OCI-LY7 (cell line): ENCODE measurements at regions not wholly inside any gene's neighbourhood (a gene's known extent, or its start where the extent isn't known, plus 50 kb on each side); places are given as distances from the start of the nearest gene placed in this dataset.

Source experiments
- BruUV-seq: library from RNA; stranded (reverse); fragments of 400-500 nt; replicated peaks from 2 replicates; lab custom pipeline; 2021; lab: Mats Ljungman, UMichigan
- CTCF ChIA-PET: fragments of 300-600 bp; sonication (Branson Sonifier 250); formaldehyde crosslinking; loops from one replicate; lab custom pipeline; 2022; ENCODE audit warnings: antibody characterized with exemption; ENCODE audit not compliant: unreplicated experiment; lab: Charles Lee
- POLR2A ChIA-PET: fragments of 300-600 bp; sonication (Branson Sonifier 250); formaldehyde crosslinking; loops from one replicate; lab custom pipeline; 2022; ENCODE audit warnings: antibody characterized with exemption; lab: Charles Lee
- DNase-seq: peaks from one replicate; pipeline ENCODE4 v3.0.0-alpha.2; 2015; ENCODE audit warnings: low spot score
- H2AFZ ChIP-seq: fragments of 200-600 bp; sonication (generic), shearing (Covaris generic); 2 replicates; pipeline ENCODE4 v1.6.1; 2014; ENCODE audit warnings: mild to moderate bottlenecking, antibody characterized with exemption, low read length, moderate library complexity
- H3K27ac ChIP-seq: fragments of 200-600 bp; sonication (generic); 2 replicates; pipeline ENCODE4 v1.5.1; 2014; ENCODE audit warnings: mixed run types, low read depth, mild to moderate bottlenecking, moderate library complexity, low read length, inconsistent platforms; ENCODE audit not compliant: poor library complexity, severe bottlenecking
- H3K36me3 ChIP-seq: fragments of 200-600 bp; sonication (generic); 2 replicates; pipeline ENCODE4 v1.6.1; 2014; ENCODE audit warnings: mild to moderate bottlenecking, antibody characterized with exemption, low read length, moderate library complexity, mixed read lengths; ENCODE audit not compliant: insufficient read depth
- H3K4me1 ChIP-seq: fragments of 200-600 bp; sonication (generic); 2 replicates; pipeline ENCODE4 v1.5.1; 2014; ENCODE audit warnings: mild to moderate bottlenecking, low read length; ENCODE audit not compliant: insufficient read depth, poor library complexity, severe bottlenecking
- H3K4me2 ChIP-seq: fragments of 200-600 bp; sonication (generic); 2 replicates; pipeline ENCODE4 v1.6.1; 2014; ENCODE audit warnings: mild to moderate bottlenecking, low read length
- H3K4me3 ChIP-seq: fragments of 200-600 bp; sonication (generic); 2 replicates; pipeline ENCODE4 v1.5.1; 2014; ENCODE audit warnings: mild to moderate bottlenecking, low read depth, low read length; ENCODE audit not compliant: poor library complexity, severe bottlenecking
- H3K79me2 ChIP-seq: fragments of 200-600 bp; sonication (generic); 2 replicates; pipeline ENCODE4 v1.6.1; 2016; ENCODE audit warnings: low read depth, mild to moderate bottlenecking, low read length, moderate library complexity, mixed read lengths; ENCODE audit not compliant: insufficient read depth
- H3K9me2 ChIP-seq: fragments of 200-600 bp; sonication (generic); 2 replicates; pipeline ENCODE4 v1.6.1; 2016; ENCODE audit warnings: mild to moderate bottlenecking, low read length, mixed read lengths; ENCODE audit not compliant: insufficient read depth
- H3K9me3 ChIP-seq: fragments of 200-600 bp; sonication (generic); 2 replicates; pipeline ENCODE4 v1.6.1; 2014; ENCODE audit warnings: mild to moderate bottlenecking, mixed run types, low read length, mixed read lengths
- H4K20me1 ChIP-seq: fragments of 200-600 bp; sonication (generic); 2 replicates; pipeline ENCODE4 v1.6.1; 2014; ENCODE audit warnings: mild to moderate bottlenecking, antibody characterized with exemption, low read length, moderate library complexity, mixed read lengths; ENCODE audit not compliant: insufficient read depth
- CTCF ChIP-seq: fragments of 200-600 bp; sonication (generic); conservative IDR thresholded peaks from 2 replicates; pipeline ENCODE4 v1.5.1; 2014; ENCODE audit warnings: mild to moderate bottlenecking, antibody characterized with exemption, low read length, moderate library complexity, mixed read lengths
- EZH2phosphoT487 ChIP-seq: fragments of 200-600 bp; sonication (generic); IDR thresholded peaks from 2 replicates; pipeline ENCODE4 v1.6.1; 2018; ENCODE audit warnings: low read depth, borderline replicate concordance, mild to moderate bottlenecking, mixed run types, antibody characterized with exemption, low read length, moderate library complexity, mixed read lengths
- intact Hi-C: fragments of 100-400 bp; cut with micrococcal nuclease; formaldehyde crosslinking; loops from one replicate; pipeline ENCODE4 v1.10.0; 2022; ENCODE audit not compliant: unreplicated experiment

DNA sequence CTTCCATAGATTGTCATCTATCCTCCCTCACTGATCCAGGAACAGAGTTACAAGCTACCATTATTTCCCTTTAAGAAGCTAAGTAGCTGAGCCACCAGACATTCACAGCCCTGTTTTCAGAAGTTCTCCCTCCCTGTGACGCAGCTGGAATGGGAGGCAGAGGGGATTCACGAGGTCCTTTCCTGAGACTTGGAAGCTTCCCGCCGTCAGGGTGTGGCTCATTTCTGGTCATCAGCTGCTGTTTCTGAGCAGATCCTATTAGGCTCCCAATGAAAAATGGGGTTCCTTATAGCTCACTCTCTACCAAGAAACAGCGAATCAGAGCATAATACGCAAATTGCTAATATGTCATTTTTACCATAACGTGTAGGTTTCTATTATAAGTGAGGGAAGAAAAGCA, 559.3 kb upstream of the ID2 start:
- H3K4me3 ChIP-seq, result no peak overlapping the region
- DNase-seq, result no peak
- no peak overlapping the region for H3K27ac ChIP-seq
- ChIA-PET POLR2A (interaction anchor here (1.5 kb wide), 1 partner anchor 113 kb away, joined by 3 read pairs; no protein-coding TSS in a partner anchor), CTCF (interaction anchor here (1.0 kb wide), 1 partner anchor 99 kb away, joined by 3 read pairs; no protein-coding TSS in a partner anchor)
- BruUV-seq, result no TSS peak
- H3K36me3 ChIP-seq, result no peaks in the 10 kb centered on the region
- no peaks in the 10 kb centered on the region for H3K79me2 ChIP-seq
- no peaks in the 10 kb centered on the region for H3K9me2 ChIP-seq
- H3K9me3 ChIP-seq, result no peaks in the 10 kb centered on the region
- intact Hi-C loops, result no loop called here
- no peak overlapping the region for H3K4me2 ChIP-seq
- H4K20me1 ChIP-seq, result no peaks in the 10 kb centered on the region
- H2AFZ ChIP-seq, result no peak overlapping the region
- TF ChIP-seq EZH2phosphoT487, result no peak
- TF ChIP-seq CTCF, result no peak
- peaks cover 10% of the 10 kb centered on the region for H3K4me1 ChIP-seq

DNA sequence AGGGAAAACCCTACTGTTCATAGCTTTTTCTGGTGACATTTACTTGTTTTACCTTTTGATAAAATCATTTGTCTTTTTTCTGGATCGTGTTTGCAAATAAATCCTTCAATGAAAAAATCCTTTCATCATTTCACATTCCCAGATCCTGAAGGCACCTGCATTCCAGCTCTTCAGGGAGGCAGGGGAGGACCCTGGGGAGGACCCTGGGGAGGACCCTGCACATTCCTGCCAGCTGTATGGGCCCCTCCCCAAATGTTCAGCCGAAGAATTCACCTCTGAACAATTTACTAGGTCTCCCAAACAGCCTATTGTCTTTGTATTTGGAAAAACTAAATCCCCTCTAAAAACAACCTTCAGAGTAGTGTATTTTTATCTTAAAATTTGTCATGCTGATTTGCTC, 558.4 kb upstream of the ID2 start:
- Histone ChIP-seq H3K27ac (no peak overlapping the region), H3K36me3 (no peaks in the 10 kb centered on the region), H2AFZ (no peak overlapping the region), H3K9me2 (no peaks in the 10 kb centered on the region), H3K4me2 (no peak overlapping the region), H3K4me1 (peaks cover 10% of the 10 kb centered on the region), H4K20me1 (no peaks in the 10 kb centered on the region), H3K4me3 (no peak overlapping the region), H3K79me2 (no peaks in the 10 kb centered on the region), H3K9me3 (no peaks in the 10 kb centered on the region)
- TF ChIP-seq CTCF (no peak), EZH2phosphoT487 (no peak)
- no peak for DNase-seq
- ChIA-PET POLR2A (interaction anchor here (0.7 kb wide), 2 partner anchors 27 to 266 kb away, joined by 3 to 4 read pairs; no protein-coding TSS in a partner anchor), CTCF (no interaction called here)
- intact Hi-C loops, result no loop called here
- no TSS peak for BruUV-seq
